Glomerular visceral epithelial cell (primary cell): ENCODE measurements at regions not wholly inside any gene's neighbourhood (a gene's known extent, or its start where the extent isn't known, plus 50 kb on each side); places are given as distances from the start of the nearest gene placed in this dataset.
"Not testable (repeated sequence)": the region's sequence is repeated elsewhere in the genome, so short reads cannot be mapped to it uniquely, and the experiment has no call there.

Source experiments
- DNase-seq: peaks from one replicate; pipeline ENCODE4 v3.0.0-alpha.2; 2016; ENCODE audit errors: extremely low spot score

GRCh38 chr10:18868919-18869318 is 179.7 kb upstream of the MALRD1 start:
- no peak for DNase-seq

GRCh38 chr10:18875477-18875876 is 173.1 kb upstream of the MALRD1 start:
- no peak for DNase-seq

- no peak for DNase-seq
Measured at GRCh38 chr10:18879284-18879683, 169.3 kb upstream of the MALRD1 start.

GRCh38 chr10:18880530-18880929 is 168.1 kb upstream of the MALRD1 start:
- DNase-seq, result no peak

- DNase-seq, result peak; percentile 42
Measured at GRCh38 chr10:18886102-18886501, 162.5 kb upstream of the MALRD1 start.

- DNase-seq, result no peak
Measured at GRCh38 chr10:18906636-18907035, 142.0 kb upstream of the MALRD1 start.

GRCh38 chr10:18917431-18917830 is 131.2 kb upstream of the MALRD1 start:
- not testable (repeated sequence) for DNase-seq

GRCh38 chr10:18918532-18918931 is 130.1 kb upstream of the MALRD1 start:
- peak; percentile 88 for DNase-seq

- DNase-seq, result no peak
Measured at GRCh38 chr10:18949391-18949790, 99.2 kb upstream of the MALRD1 start.

- not testable (repeated sequence) for DNase-seq
Measured at GRCh38 chr10:18951072-18951823, 97.4 kb upstream of the MALRD1 start.

- no peak for DNase-seq
Measured at GRCh38 chr10:18955061-18955460, 93.5 kb upstream of the MALRD1 start.

GRCh38 chr10:18959369-18959768 is 89.2 kb upstream of the MALRD1 start:
- no peak for DNase-seq

GRCh38 chr10:18960466-18961079 is 88.0 kb upstream of the MALRD1 start:
- no peak for DNase-seq

GRCh38 chr10:18968159-18968558 is 80.4 kb upstream of the MALRD1 start:
- DNase-seq, result no peak

GRCh38 chr10:18976696-18977251 is 71.8 kb upstream of the MALRD1 start:
- DNase-seq, result no peak

GRCh38 chr10:18980089-18980629 is 68.4 kb upstream of the MALRD1 start:
- no peak for DNase-seq

- DNase-seq, result no peak
Measured at GRCh38 chr10:18984531-18984930, 64.1 kb upstream of the MALRD1 start.

GRCh38 chr10:18988338-18988737 is 60.3 kb upstream of the MALRD1 start:
- DNase-seq, result no peak
